ENCODE measurements at regions not wholly inside any gene's neighbourhood (a gene's known extent, or its start where the extent isn't known, plus 50 kb on each side); places are given as distances from the start of the nearest gene placed in this dataset.

DNA sequence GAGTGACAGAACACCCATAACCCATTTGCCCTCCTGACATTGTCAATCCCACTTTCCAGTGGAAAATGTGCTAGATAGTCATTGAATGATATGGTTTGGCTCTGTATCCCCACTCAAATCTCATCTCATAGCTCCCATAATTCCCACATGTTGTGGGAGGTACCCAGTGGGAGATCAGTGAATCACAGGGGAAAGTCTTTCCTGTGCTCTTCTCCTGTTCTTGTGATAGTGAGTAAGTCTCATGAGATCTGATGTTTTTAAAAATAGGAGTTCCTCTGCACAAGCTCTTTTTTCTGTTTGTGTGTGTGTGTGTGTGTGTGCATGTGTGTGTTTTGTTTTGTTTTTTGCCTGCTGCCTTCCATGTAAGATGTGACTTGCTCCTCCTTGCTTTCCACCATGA is 191.7 kb downstream of the ARRDC4 start:
- DNase-seq (ENCODE audit: low spot score in 2 of 2): no peak
- H3K36me3 ChIP-seq: no peaks in the 10 kb centered on the region
- H3K9me3 ChIP-seq: no peaks in the 10 kb centered on the region
- intact Hi-C loops (cut with DNase I): no loop called here
- H3K4me3 ChIP-seq: no peak overlapping the region
- H3K4me1 ChIP-seq: no peaks in the 10 kb centered on the region
- TF ChIP-seq, protein P1, sequence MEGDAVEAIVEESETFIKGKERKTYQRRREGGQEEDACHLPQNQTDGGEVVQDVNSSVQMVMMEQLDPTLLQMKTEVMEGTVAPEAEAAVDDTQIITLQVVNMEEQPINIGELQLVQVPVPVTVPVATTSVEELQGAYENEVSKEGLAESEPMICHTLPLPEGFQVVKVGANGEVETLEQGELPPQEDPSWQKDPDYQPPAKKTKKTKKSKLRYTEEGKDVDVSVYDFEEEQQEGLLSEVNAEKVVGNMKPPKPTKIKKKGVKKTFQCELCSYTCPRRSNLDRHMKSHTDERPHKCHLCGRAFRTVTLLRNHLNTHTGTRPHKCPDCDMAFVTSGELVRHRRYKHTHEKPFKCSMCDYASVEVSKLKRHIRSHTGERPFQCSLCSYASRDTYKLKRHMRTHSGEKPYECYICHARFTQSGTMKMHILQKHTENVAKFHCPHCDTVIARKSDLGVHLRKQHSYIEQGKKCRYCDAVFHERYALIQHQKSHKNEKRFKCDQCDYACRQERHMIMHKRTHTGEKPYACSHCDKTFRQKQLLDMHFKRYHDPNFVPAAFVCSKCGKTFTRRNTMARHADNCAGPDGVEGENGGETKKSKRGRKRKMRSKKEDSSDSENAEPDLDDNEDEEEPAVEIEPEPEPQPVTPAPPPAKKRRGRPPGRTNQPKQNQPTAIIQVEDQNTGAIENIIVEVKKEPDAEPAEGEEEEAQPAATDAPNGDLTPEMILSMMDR (IDR thresholded peaks at IDR 0.05): no peak
- H3K27me3 ChIP-seq: no peaks in the 10 kb centered on the region
- no peak overlapping the region for H3K27ac ChIP-seq

DNA sequence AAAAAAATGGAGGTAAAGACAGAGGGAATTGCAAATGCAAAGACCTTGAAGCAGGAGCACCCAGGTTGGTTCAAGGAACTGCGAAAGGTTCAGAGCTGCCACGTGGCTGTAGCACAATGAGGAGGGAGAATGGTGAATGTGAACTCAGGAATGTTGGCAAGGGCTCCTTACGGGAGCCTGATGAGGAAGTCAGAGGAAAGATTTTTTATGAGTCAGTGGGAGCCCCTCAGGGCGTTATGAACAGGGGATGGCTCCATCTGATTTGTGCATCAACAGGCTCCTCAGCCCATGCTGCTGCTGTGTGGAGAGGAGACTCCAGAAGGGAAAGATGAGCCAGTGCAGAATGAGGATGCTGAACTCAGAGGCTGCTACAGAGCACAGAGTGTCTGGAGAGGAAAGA is 194.4 kb downstream of the ARRDC4 start:
- Histone ChIP-seq H3K9me3 (no peaks in the 10 kb centered on the region), H3K4me1 (no peaks in the 10 kb centered on the region), H3K4me3 (no peak overlapping the region), H3K27ac (no peak overlapping the region), H3K36me3 (no peaks in the 10 kb centered on the region), H3K27me3 (no peaks in the 10 kb centered on the region)
- DNase-seq (ENCODE audit: low spot score in 2 of 2): no peak
- intact Hi-C loops (cut with DNase I): no loop called here
- TF ChIP-seq, protein P1 (IDR thresholded peaks at IDR 0.05): no peak

DNA sequence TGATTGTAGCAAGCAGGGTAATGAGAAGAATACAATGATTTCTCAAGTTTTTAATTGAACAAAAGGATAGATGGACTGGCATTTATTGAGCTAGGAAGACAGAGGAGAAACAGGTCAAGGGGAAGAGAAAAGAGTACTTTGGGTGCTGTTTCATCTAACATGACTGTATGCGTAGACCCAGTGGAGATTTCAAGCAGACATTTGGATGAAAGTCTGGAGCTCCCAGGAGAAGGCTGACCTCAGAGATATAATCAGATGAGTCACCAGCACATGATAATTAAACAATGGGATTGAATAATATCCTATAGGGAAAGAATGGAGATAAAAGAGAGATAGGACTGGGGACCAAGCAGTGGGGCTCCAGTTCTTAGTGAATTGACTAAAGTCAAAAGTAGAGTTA is 194.9 kb downstream of the ARRDC4 start:
- no peaks in the 10 kb centered on the region for H3K4me1 ChIP-seq
- no peak overlapping the region for H3K27ac ChIP-seq
- H3K4me3 ChIP-seq: no peak overlapping the region
- H3K27me3 ChIP-seq: no peaks in the 10 kb centered on the region
- intact Hi-C loops (cut with DNase I): no loop called here
- no peaks in the 10 kb centered on the region for H3K9me3 ChIP-seq
- no peaks in the 10 kb centered on the region for H3K36me3 ChIP-seq
- no peak for DNase-seq (ENCODE audit: low spot score in 2 of 2)
- TF ChIP-seq, protein P1 (IDR thresholded peaks at IDR 0.05): no peak

DNA sequence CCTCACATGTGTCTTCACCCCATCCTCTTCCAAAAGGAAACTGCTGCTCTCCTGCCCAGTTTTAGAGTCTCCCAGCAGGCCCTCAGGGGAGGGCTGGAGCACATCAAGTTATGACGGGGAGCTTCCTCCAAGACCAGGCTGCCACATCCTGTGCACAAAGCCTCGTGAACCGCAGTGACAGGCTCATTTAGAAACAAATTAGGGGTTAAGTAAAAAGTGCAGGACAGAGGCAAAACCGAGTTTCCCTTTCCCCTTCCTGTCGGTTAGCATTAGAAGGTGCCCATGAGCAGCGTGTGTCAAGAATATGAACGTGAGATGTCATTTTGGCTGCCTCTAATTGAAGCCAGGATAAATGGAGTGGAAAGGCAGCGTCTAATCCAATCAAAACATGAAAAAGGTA is 199.7 kb downstream of the ARRDC4 start:
- Histone ChIP-seq H3K36me3 (no peaks in the 10 kb centered on the region), H3K27me3 (no peaks in the 10 kb centered on the region), H3K9me3 (no peaks in the 10 kb centered on the region), H3K4me1 (no peaks in the 10 kb centered on the region), H3K27ac (no peak overlapping the region), H3K4me3 (no peak overlapping the region)
- no peak for DNase-seq (ENCODE audit: low spot score in 2 of 2)
- TF ChIP-seq, protein P1 (IDR thresholded peaks at IDR 0.05): no peak
- intact Hi-C loops (cut with DNase I): no loop called here

DNA sequence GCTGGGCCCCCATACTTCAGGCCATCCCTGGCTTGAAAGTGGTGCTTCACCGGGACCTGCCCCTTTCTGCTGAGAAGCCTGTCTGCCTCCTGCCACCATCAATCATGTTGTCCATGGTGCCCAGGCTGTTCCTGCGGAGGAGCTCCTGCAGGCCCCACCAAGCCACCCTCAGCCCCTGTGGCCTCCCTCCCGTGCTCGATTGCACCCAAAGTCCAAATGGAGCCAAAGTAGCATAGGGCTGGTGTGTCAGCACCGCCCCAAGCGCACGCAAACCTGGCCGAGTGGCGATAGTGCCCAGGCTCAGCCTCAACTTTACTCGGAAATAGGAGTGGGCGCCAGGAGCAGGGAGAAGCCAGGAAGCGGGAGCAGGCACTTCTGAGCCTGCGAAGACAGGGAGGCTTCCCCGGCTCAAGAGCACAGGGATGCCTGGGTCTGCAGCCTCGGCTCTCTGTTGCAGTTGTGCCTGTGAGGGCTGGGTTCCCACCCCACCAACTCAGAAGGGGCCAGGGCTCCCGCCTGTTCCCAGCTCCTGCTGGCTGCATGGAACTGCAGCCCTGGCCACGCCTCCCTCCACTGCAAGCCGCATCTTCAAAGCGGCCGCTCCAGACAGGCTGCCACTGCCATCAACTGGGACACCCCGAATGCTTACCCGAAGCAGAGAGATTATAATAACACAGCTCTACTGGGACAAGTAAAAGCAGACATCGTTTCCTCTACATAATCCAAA is 203.0 kb downstream of the ARRDC4 start:
- Histone ChIP-seq H3K27ac (no peak overlapping the region), H3K36me3 (no peaks in the 10 kb centered on the region), H3K4me1 (no peaks in the 10 kb centered on the region), H3K27me3 (no peaks in the 10 kb centered on the region), H3K4me3 (no peak overlapping the region), H3K9me3 (no peaks in the 10 kb centered on the region)
- intact Hi-C loops (cut with DNase I): no loop called here
- TF ChIP-seq, protein P1 (IDR thresholded peaks at IDR 0.05): no peak
- no peak for DNase-seq (ENCODE audit: low spot score in 2 of 2)

DNA sequence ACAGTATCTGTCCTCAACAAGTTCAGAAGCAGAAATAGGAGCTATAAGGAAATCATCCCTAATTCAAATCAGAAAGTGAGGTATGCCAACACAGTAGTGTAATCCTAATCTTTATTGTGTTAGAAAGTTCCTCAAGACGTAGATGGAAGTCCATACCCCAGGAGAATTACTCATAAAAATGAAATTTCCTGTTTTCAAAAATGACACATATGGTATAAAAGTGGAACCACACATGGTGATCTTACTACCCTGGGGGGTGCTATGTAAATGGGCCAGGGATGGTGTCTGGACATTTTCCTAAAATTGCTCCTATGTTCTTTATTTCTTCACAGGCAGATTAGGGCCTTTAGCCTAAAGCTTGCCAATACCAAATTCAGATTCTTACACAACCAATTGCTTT is 204.1 kb downstream of the ARRDC4 start:
- no peak overlapping the region for H3K27ac ChIP-seq
- intact Hi-C loops (cut with DNase I): no loop called here
- no peaks in the 10 kb centered on the region for H3K36me3 ChIP-seq
- no peaks in the 10 kb centered on the region for H3K9me3 ChIP-seq
- TF ChIP-seq, protein P1 (IDR thresholded peaks at IDR 0.05): no peak
- H3K4me3 ChIP-seq: no peak overlapping the region
- no peak for DNase-seq (ENCODE audit: low spot score in 2 of 2)
- no peaks in the 10 kb centered on the region for H3K4me1 ChIP-seq
- H3K27me3 ChIP-seq: no peaks in the 10 kb centered on the region

All from ascending aorta (tissue), 2 donors.